ENCODE measurements at regions not wholly inside any gene's neighbourhood (a gene's known extent, or its start where the extent isn't known, plus 50 kb on each side); places are given as distances from the start of the nearest gene placed in this dataset.

GRCh38 chrX:20517565-20517964 is 250.9 kb upstream of the RPS6KA3 start:
- no peak for TF ChIP-seq CTCF (IDR thresholded peaks at IDR 0.05; ENCODE audit: low read depth, low read length)
- H3K27me3 ChIP-seq: no peaks in the 10 kb centered on the region

GRCh38 chrX:20515841-20516461 is 249.2 kb upstream of the RPS6KA3 start:
- H3K4me1 ChIP-seq: no peaks in the 10 kb centered on the region
- H3K27me3 ChIP-seq: no peaks in the 10 kb centered on the region
- TF ChIP-seq CTCF (IDR thresholded peaks at IDR 0.05; ENCODE audit: low read depth, low read length): no peak
- no peaks in the 10 kb centered on the region for H3K36me3 ChIP-seq
- H3K9me3 ChIP-seq: no peaks in the 10 kb centered on the region
- no peak overlapping the region for H3K4me3 ChIP-seq (ENCODE audit: low read depth, low read length)
- DNase-seq: no peak

More at GRCh38 chrX:20517565-20517964, 250.9 kb upstream of the RPS6KA3 start:
- H3K9me3 ChIP-seq: no peaks in the 10 kb centered on the region
- no peaks in the 10 kb centered on the region for H3K4me1 ChIP-seq
- H3K4me3 ChIP-seq (ENCODE audit: low read depth, low read length): no peak overlapping the region
- no peaks in the 10 kb centered on the region for H3K36me3 ChIP-seq
- DNase-seq: peak; percentile 15

DNA sequence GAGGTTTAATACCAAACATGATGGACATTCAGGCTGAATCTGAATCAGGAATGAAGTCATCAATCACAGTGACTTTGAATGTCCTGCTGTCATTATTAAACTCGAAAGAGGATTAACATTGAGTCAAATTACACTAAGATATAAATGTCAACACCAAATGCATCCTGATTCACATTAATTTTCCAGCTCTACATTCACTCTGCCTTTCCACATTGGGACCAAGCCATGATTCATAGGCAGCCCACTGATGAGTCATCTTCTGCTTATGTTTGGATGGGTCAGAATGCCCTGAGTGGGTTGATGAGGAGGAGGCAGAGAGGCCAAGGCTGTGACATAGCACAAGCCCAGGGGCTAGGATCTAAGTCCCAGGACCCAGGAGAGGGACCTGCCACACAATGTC is 247.6 kb upstream of the RPS6KA3 start:
- Histone ChIP-seq H3K9me3 (no peaks in the 10 kb centered on the region), H3K4me1 (no peaks in the 10 kb centered on the region), H3K4me3 (ENCODE audit: low read depth, low read length) (no peak overlapping the region), H3K36me3 (no peaks in the 10 kb centered on the region), H3K27me3 (no peaks in the 10 kb centered on the region)
- no peak for DNase-seq
- TF ChIP-seq CTCF (IDR thresholded peaks at IDR 0.05; ENCODE audit: low read depth, low read length): no peak

DNA sequence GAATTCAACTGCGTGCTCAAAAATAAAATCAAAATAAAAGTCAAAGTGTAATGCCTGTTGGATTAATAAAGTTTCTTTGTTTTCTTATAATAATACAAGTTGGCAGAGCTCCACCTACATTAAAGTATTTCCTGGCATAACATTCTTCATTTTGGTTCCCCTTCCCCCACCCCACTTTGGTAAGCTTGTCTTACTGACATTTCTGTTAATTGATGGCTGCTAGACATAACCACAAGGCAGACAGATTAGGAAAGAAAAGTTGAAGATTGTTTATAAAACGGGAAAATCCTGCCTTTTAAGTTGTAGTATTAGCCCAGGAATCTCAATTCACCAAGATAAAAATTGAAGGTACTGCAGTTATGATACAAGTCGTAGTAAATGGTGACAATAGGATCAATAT is 246.5 kb upstream of the RPS6KA3 start:
- Histone ChIP-seq H3K27me3 (no peaks in the 10 kb centered on the region), H3K4me3 (ENCODE audit: low read depth, low read length) (no peak overlapping the region), H3K4me1 (no peaks in the 10 kb centered on the region), H3K9me3 (no peaks in the 10 kb centered on the region), H3K36me3 (no peaks in the 10 kb centered on the region)
- DNase-seq: no peak
- TF ChIP-seq CTCF (IDR thresholded peaks at IDR 0.05; ENCODE audit: low read depth, low read length): no peak

- no peak for DNase-seq
- Histone ChIP-seq H3K4me1 (no peaks in the 10 kb centered on the region), H3K4me3 (ENCODE audit: low read depth, low read length) (no peak overlapping the region), H3K9me3 (no peaks in the 10 kb centered on the region), H3K27me3 (no peaks in the 10 kb centered on the region), H3K36me3 (no peaks in the 10 kb centered on the region)
- TF ChIP-seq CTCF (IDR thresholded peaks at IDR 0.05; ENCODE audit: low read depth, low read length): no peak
Measured at GRCh38 chrX:20511792-20512191, 245.1 kb upstream of the RPS6KA3 start.

DNA sequence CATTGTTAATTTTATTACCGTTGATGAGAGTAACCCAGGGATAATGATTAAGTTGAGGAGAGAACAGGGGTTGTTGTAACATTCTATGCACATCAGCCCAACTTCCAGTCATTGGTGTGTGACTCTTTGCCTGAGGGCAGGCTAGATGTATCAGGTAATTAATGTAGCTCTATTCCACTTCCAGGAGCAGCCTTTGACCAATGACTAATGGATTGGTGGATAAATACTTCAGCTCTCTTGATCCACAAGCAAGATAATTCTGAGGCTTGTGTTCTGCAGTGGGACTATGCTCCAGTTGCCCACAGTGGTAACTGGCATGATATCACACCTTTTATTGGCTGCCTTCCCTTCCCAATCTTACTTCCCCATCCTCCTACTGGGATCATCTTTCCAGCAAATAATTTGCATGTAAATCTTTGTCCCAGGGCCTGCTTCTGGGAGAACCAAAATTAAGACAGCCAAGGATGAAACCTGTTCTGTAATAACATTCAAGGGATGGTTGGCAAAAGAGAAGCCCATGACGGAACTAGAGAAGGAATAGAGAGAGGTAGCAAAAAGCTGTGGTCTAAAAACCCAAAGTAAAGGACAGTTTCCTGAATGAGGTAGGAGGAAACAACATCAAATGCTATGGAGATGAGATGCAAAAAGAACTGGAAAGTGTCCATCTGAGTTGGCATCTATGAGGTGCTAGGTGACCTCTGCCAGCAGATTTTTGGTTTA is 241.4 kb upstream of the RPS6KA3 start:
- no peaks in the 10 kb centered on the region for H3K9me3 ChIP-seq
- no peaks in the 10 kb centered on the region for H3K36me3 ChIP-seq
- TF ChIP-seq CTCF (IDR thresholded peaks at IDR 0.05; ENCODE audit: low read depth, low read length): no peak
- peak; percentile 30 for DNase-seq
- no peaks in the 10 kb centered on the region for H3K4me1 ChIP-seq
- H3K27me3 ChIP-seq: no peaks in the 10 kb centered on the region
- H3K4me3 ChIP-seq (ENCODE audit: low read depth, low read length): no peak overlapping the region
